OCI-LY3 (cell line): ENCODE measurements at regions not wholly inside any gene's neighbourhood (a gene's known extent, or its start where the extent isn't known, plus 50 kb on each side); places are given as distances from the start of the nearest gene placed in this dataset.

Experiments used
- EZH2phosphoT487 ChIP-seq: fragments of 200-600 bp; shearing (Covaris generic); IDR thresholded peaks from 2 replicates; pipeline ENCODE4 v1.6.1; 2018; ENCODE audit warnings: antibody characterized with exemption, mixed run types, low read depth
- TF ChIP-seq, protein P1 (sequence below): fragments of 200-600, 300-600 bp; sonication (generic); IDR thresholded peaks from 2 replicates; pipeline ENCODE4 v1.5.1; 2014; ENCODE audit warnings: antibody characterized with exemption, low read length, low read depth

DNA sequence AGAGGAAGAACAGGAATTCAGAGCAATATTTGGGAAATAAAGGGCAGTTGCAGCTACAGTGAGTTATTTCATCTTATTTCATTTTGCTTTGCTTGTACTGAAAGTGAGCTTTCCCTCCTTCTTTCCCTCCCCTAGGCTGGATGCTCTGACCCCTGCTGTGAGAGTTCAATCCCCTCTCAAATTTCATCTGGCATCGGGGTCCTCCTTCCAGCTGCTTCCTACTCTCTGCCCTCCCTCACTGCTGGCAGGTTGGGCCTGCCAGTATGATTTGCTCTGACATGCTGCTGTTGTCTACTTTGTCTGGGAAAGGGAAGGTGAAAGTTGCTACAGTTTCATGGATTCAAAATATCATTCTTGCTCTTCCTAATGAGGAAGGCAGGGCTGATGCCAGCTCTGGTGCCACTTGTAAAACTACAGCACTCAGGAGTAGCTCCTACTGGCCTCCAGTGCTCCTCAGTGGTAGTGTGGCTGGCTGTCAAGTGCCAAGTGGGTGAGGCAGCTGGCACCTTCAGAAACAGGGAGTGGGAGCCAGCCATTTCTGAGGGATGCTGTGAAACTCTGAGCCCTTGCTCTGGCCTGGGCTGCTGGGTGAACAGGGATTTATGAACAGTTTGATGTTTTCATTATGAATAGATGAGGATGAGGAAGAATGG, 408.6 kb downstream of the HAPSTR1 start:
- TF ChIP-seq, protein P1, sequence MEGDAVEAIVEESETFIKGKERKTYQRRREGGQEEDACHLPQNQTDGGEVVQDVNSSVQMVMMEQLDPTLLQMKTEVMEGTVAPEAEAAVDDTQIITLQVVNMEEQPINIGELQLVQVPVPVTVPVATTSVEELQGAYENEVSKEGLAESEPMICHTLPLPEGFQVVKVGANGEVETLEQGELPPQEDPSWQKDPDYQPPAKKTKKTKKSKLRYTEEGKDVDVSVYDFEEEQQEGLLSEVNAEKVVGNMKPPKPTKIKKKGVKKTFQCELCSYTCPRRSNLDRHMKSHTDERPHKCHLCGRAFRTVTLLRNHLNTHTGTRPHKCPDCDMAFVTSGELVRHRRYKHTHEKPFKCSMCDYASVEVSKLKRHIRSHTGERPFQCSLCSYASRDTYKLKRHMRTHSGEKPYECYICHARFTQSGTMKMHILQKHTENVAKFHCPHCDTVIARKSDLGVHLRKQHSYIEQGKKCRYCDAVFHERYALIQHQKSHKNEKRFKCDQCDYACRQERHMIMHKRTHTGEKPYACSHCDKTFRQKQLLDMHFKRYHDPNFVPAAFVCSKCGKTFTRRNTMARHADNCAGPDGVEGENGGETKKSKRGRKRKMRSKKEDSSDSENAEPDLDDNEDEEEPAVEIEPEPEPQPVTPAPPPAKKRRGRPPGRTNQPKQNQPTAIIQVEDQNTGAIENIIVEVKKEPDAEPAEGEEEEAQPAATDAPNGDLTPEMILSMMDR = no peak
- no peak for TF ChIP-seq EZH2phosphoT487
